Liver (tissue), 3 donors: ENCODE measurements at regions not wholly inside any gene's neighbourhood (a gene's known extent, or its start where the extent isn't known, plus 50 kb on each side); places are given as distances from the start of the nearest gene placed in this dataset.

Experiments used
- CTCF ChIP-seq: fragments of 150-350 bp; IDR thresholded peaks from 2 replicates; pipeline ENCODE4 v1.5.1; 2017; ENCODE audit warnings: improper control_type of control experiment, low read depth, low read length; ENCODE audit not compliant: missing input control
- GABPA ChIP-seq, 2 donors: IDR thresholded peaks in 1 of 2; conservative IDR thresholded peaks in 1 of 2; 2 replicates each; pipeline ENCODE4 v1.6.1; 2016; ENCODE audit warnings: antibody characterized with exemption in 2 of 2, mild to moderate bottlenecking in 1 of 2, moderate library complexity in 1 of 2
- HNF4G ChIP-seq: IDR thresholded peaks from 2 replicates; pipeline ENCODE4 v1.6.1; 2016; ENCODE audit warnings: antibody characterized with exemption
- JUND ChIP-seq, 2 donors: IDR thresholded peaks; 2 replicates each; pipeline ENCODE4 v1.6.1; 2016; ENCODE audit warnings: antibody characterized with exemption in 2 of 2
- RAD21 ChIP-seq, 2 donors: IDR thresholded peaks; 2 replicates each; pipeline ENCODE4 v1.6.1; 2016; ENCODE audit warnings: antibody characterized with exemption in 2 of 2, mild to moderate bottlenecking in 2 of 2
- RXRA ChIP-seq, 2 donors: IDR thresholded peaks; 2 replicates each; pipeline ENCODE4 v1.6.1; 2017 to 2018; ENCODE audit warnings: antibody characterized with exemption in 2 of 2, mild to moderate bottlenecking in 1 of 2
- SP1 ChIP-seq: IDR thresholded peaks from 2 replicates; pipeline ENCODE4 v1.6.1; 2018; ENCODE audit warnings: antibody characterized with exemption, mild to moderate bottlenecking
- TAF1 ChIP-seq: conservative IDR thresholded peaks from 2 replicates; pipeline ENCODE4 v1.6.1; 2016; ENCODE audit warnings: antibody characterized with exemption, mild to moderate bottlenecking
- YY1 ChIP-seq: IDR thresholded peaks from 2 replicates; pipeline ENCODE4 v1.6.1; 2016; ENCODE audit warnings: antibody characterized with exemption, mild to moderate bottlenecking
- TF ChIP-seq, protein P1 (sequence below): IDR thresholded peaks from 2 replicates; pipeline ENCODE4 v1.6.1; 2016; ENCODE audit warnings: antibody characterized with exemption, mild to moderate bottlenecking
- TF ChIP-seq, protein P2 (sequence below): IDR thresholded peaks from 2 replicates; pipeline ENCODE4 v1.6.1; 2016; ENCODE audit warnings: antibody characterized with exemption
- donor health status: healthy.
- donor health status: healthy.

DNA sequence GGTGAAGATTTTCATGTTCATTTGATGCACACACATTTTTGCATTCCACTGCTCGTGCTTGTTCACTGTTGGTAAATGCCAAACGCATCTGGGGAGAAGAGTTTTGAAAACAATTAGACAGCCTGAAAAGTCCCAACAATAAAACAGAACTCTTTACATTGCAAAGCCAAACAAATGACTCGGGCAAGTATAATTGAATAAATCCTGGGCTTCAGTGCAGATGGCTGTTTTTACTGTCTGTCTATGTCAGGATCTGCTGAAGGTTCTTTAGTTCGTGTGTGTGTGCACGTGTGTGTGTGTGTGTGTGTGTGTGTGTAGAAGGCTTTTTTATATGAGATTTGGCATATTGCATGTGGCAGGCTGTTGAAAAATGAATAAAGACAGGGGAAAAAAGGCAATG lies 277.5 kb upstream of the CDIN1 start:
- TF ChIP-seq CTCF (no peak), YY1 (no peak), SP1 (no peak), RXRA (IDR thresholded peaks at IDR 0.05) (no peak), GABPA (IDR thresholded peaks at IDR 0.05 in 1 of 2, conservative IDR thresholded peaks at IDR 0.05 in 1 of 2) (no peak), HNF4G (no peak), JUND (IDR thresholded peaks at IDR 0.05) (no peak), RAD21 (IDR thresholded peaks at IDR 0.05) (no peak), TAF1 (no peak)
- TF ChIP-seq, protein P1, sequence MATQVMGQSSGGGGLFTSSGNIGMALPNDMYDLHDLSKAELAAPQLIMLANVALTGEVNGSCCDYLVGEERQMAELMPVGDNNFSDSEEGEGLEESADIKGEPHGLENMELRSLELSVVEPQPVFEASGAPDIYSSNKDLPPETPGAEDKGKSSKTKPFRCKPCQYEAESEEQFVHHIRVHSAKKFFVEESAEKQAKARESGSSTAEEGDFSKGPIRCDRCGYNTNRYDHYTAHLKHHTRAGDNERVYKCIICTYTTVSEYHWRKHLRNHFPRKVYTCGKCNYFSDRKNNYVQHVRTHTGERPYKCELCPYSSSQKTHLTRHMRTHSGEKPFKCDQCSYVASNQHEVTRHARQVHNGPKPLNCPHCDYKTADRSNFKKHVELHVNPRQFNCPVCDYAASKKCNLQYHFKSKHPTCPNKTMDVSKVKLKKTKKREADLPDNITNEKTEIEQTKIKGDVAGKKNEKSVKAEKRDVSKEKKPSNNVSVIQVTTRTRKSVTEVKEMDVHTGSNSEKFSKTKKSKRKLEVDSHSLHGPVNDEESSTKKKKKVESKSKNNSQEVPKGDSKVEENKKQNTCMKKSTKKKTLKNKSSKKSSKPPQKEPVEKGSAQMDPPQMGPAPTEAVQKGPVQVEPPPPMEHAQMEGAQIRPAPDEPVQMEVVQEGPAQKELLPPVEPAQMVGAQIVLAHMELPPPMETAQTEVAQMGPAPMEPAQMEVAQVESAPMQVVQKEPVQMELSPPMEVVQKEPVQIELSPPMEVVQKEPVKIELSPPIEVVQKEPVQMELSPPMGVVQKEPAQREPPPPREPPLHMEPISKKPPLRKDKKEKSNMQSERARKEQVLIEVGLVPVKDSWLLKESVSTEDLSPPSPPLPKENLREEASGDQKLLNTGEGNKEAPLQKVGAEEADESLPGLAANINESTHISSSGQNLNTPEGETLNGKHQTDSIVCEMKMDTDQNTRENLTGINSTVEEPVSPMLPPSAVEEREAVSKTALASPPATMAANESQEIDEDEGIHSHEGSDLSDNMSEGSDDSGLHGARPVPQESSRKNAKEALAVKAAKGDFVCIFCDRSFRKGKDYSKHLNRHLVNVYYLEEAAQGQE = no peak
- TF ChIP-seq, protein P2, sequence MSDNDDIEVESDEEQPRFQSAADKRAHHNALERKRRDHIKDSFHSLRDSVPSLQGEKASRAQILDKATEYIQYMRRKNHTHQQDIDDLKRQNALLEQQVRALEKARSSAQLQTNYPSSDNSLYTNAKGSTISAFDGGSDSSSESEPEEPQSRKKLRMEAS = no peak
